Gastroesophageal sphincter (tissue), 3 donors: ENCODE measurements at regions not wholly inside any gene's neighbourhood (a gene's known extent, or its start where the extent isn't known, plus 50 kb on each side); places are given as distances from the start of the nearest gene placed in this dataset.

Source experiments
- EP300 ChIP-seq: sonication (generic); formaldehyde crosslinking; IDR thresholded peaks from one replicate; pipeline ENCODE4 v1.6.1; 2017; ENCODE audit warnings: antibody characterized with exemption, mild to moderate bottlenecking
- POLR2A ChIP-seq, 2 donors: fragments of 450-650 bp; IDR thresholded peaks; one replicate each; pipeline ENCODE4 v1.6.1; 2017; ENCODE audit warnings: antibody characterized with exemption in 2 of 2, mild to moderate bottlenecking in 2 of 2, moderate library complexity in 1 of 2
- POLR2AphosphoS5 ChIP-seq: sonication (generic); formaldehyde crosslinking; IDR thresholded peaks from one replicate; pipeline ENCODE4 v1.6.1; 2017; ENCODE audit warnings: antibody characterized with exemption
- TF ChIP-seq, protein P1 (sequence below), 4 experiments: fragments of 200-600 bp in 2 of 4; fragments of 450-650 bp in 2 of 4; sonication (generic) in 1 of 4; IDR thresholded peaks; one replicate each; pipeline ENCODE4 v1.5.1; 2017 to 2019; ENCODE audit warnings: antibody characterized with exemption in 4 of 4, mild to moderate bottlenecking in 2 of 4, moderate library complexity in 2 of 4

GRCh38 chr16:6146874-6147425 is 1049.4 kb upstream of the EEF2KMT start:
- TF ChIP-seq, protein P1, sequence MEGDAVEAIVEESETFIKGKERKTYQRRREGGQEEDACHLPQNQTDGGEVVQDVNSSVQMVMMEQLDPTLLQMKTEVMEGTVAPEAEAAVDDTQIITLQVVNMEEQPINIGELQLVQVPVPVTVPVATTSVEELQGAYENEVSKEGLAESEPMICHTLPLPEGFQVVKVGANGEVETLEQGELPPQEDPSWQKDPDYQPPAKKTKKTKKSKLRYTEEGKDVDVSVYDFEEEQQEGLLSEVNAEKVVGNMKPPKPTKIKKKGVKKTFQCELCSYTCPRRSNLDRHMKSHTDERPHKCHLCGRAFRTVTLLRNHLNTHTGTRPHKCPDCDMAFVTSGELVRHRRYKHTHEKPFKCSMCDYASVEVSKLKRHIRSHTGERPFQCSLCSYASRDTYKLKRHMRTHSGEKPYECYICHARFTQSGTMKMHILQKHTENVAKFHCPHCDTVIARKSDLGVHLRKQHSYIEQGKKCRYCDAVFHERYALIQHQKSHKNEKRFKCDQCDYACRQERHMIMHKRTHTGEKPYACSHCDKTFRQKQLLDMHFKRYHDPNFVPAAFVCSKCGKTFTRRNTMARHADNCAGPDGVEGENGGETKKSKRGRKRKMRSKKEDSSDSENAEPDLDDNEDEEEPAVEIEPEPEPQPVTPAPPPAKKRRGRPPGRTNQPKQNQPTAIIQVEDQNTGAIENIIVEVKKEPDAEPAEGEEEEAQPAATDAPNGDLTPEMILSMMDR (IDR thresholded peaks at IDR 0.05): no peak
- TF ChIP-seq POLR2AphosphoS5: no peak
- no peak for TF ChIP-seq EP300
- no peak for TF ChIP-seq POLR2A (IDR thresholded peaks at IDR 0.05)
